Stimulated activated naive B cell treated with anti-CD40 and anti-IgM and Interleukin-4, amounts not matched to agents 10 μg/mL and 1 μg/mL and 100 μg/mL, for 72 hours (primary cell): ENCODE measurements at regions not wholly inside any gene's neighbourhood (a gene's known extent, or its start where the extent isn't known, plus 50 kb on each side); places are given as distances from the start of the nearest gene placed in this dataset.

Experiments used
- ATAC-seq, 2 donors: fragments of 150-1000 bp; cut with Tn5 transposase; replicated peaks; 2 replicates each; pipeline ENCODE4 v1.10.0; 2021; ENCODE audit warnings: moderate library complexity in 1 of 2
- DNase-seq: peaks from one replicate; pipeline ENCODE4 v3.0.0; 2021
- H3K27ac Mint-ChIP-seq: one replicate; pipeline ENCODE4 v1.8.0; 2022; ENCODE audit warnings: mild to moderate bottlenecking, mixed read lengths
- H3K27me3 Mint-ChIP-seq, 2 donors: one replicate each; pipeline ENCODE4 v1.8.0; 2022; ENCODE audit warnings: mixed read lengths in 2 of 2
- H3K36me3 Mint-ChIP-seq, 2 donors: one replicate each; pipeline ENCODE4 v1.8.0; 2022; ENCODE audit warnings: mixed read lengths in 2 of 2, mild to moderate bottlenecking in 1 of 2
- H3K4me1 Mint-ChIP-seq, 2 donors: one replicate each; pipeline ENCODE4 v1.8.0; 2022; ENCODE audit warnings: mixed read lengths in 2 of 2, mild to moderate bottlenecking in 1 of 2
- H3K4me3 Mint-ChIP-seq, 2 donors: one replicate each; pipeline ENCODE4 v1.8.0; 2022; ENCODE audit warnings: mild to moderate bottlenecking in 2 of 2, mixed read lengths in 2 of 2, moderate library complexity in 1 of 2
- H3K9me3 Mint-ChIP-seq, 2 donors: one replicate each; pipeline ENCODE4 v1.8.0; 2022; ENCODE audit warnings: mixed read lengths in 2 of 2, mild to moderate bottlenecking in 1 of 2

DNA sequence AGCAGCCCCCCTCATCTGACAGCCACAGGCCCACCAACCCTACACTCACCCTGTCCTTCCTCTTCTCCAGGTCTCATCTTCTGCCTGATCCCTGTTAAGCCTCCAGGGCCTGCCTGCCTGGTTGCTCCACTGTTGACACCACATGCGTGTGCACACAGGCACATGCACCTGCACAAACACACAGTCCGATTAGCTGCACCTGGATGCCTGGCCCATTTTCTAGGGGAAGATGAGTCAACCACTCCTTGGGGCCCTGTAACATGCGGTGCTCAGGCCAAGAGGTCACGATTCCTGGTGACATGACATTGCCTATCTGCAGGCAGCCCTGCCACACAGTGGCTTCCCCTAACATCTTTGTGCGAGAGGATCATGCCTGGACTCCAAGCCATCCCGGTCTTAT, 498.4 kb downstream of the BCOR start:
- no peak for DNase-seq
- peaks cover 4 to 14% of the 10 kb centered on the region in 2 donors for H3K27me3 Mint-ChIP-seq
- no peak overlapping the region for H3K27ac Mint-ChIP-seq
- ATAC-seq = no peak
- no peak overlapping the region for H3K4me3 Mint-ChIP-seq
- H3K4me1 Mint-ChIP-seq = no peaks in the 10 kb centered on the region
- H3K9me3 Mint-ChIP-seq = no peaks in the 10 kb centered on the region
- no peaks in the 10 kb centered on the region for H3K36me3 Mint-ChIP-seq

DNA sequence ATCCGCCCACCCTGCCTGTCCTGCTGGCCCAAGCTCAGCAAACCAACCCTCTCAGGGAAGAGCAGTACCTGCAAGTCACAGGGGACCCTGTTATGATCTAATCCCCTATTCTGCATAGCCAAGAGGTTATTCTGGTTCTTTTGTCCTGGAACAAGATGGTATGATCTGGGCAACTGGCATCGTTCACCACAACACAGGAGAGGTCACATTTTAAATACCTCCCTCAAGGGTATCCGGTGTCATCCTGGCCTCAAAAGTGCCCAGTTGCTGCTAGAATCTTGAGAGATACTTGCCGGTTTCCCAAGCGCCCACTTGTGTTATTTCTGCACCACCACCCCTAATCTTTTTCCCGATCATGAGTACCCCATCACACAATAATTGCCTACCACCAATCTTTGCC, 497.5 kb downstream of the BCOR start:
- Mint-ChIP-seq H3K27me3 (peaks cover 4 to 14% of the 10 kb centered on the region in 2 donors), H3K4me1 (peaks cover 0 to 3% of the 10 kb centered on the region in 2 donors), H3K4me3 (no peak overlapping the region), H3K9me3 (no peaks in the 10 kb centered on the region), H3K36me3 (no peaks in the 10 kb centered on the region), H3K27ac (no peak overlapping the region)
- no peak for DNase-seq
- ATAC-seq = no peak

DNA sequence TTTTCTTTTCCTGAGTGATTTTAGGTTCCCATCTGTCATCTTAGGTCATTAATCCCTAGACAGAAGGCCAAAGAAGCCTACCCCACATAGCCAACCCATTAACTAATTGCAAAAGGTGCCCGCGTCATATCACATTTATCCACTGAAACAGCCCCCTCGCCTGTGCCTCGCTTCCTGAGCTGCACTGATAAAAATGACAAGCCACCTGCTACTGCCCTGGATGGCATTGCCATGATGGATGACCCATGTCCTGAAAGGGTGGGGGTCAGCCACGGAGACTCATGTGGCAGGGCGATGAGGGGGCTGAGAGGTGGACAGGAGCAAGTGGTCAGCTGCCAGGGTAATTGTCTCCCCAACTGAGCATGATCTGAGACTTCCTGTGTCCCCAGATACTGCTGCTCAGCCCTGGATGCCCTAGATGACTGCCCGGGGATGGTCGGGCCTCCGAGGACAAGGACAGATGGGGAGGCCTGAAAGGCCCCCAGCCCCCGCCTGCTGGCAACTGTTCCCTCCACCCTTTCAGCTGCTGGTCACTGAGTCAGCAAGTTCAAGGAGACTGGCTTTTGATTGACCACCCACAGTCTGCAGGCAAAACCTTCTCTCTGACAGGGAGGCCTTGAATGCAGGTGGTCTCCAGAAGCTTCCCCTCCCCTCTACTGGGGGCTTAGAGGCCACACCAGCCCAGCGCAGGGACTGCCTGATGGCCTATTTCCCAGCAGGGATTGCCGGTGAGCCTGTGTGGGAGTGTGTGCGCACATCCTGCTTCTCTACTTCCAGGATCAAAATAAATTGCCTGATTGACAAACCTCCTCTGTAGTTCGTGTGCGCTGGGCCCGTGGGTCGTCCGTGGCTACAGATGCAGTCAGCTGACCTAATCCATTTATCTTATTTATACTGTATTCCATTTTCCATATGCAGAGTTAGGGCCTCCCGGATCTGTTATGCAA, 496.3 kb downstream of the BCOR start:
- ATAC-seq (no peak), DNase-seq (no peak)
- Mint-ChIP-seq H3K36me3 (no peaks in the 10 kb centered on the region), H3K4me3 (no peak overlapping the region), H3K27ac (no peak overlapping the region), H3K27me3 (peaks cover 4 to 14% of the 10 kb centered on the region in 2 donors), H3K4me1 (peaks cover 0 to 5% of the 10 kb centered on the region in 2 donors), H3K9me3 (no peaks in the 10 kb centered on the region)

DNA sequence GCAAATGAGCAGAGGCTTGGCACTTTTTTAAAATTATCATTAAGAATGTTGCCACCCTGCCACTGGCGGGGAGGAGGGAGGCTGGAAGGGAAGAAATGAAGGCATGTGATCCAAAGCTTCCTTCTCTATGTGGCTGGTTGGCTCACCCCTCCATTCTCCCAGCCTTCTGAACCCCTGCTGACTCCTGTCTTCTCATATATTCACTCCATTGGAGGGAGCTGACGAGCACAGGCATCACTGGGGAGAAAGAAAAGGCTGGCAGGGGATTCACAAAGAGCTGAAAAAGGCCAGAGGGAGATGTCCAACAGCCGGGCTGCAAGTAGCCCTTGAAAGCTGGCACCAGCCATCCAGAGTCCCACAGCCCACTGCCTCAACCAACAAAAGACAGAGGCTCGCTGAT, 495.6 kb downstream of the BCOR start:
- Mint-ChIP-seq H3K27ac (no peak overlapping the region), H3K9me3 (peaks cover 0 to 4% of the 10 kb centered on the region in 2 donors), H3K36me3 (no peaks in the 10 kb centered on the region), H3K4me3 (no peak overlapping the region), H3K4me1 (peaks cover 0 to 5% of the 10 kb centered on the region in 2 donors), H3K27me3 (peaks cover 4 to 14% of the 10 kb centered on the region in 2 donors)
- no peak for ATAC-seq
- no peak for DNase-seq

DNA sequence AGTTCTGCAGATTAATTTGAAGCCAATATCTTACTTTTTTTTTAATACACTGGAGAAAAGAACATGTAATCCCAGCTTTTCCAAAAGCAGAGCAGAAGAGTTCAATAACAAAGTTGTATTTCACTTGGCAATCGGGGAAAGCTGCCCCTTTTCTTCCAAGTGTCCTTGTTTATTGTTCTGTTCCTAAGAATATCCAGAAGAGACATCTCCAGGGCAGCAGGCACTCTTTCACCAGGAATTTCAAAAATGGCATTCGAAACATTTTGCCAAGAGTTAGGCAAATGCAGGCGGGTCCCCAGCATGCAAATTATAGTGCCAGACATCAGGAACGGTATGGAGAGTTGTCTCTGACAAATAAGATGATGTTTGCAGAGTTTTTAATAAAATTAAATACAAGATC, 494.5 kb downstream of the BCOR start:
- no peaks in the 10 kb centered on the region for H3K36me3 Mint-ChIP-seq
- H3K4me1 Mint-ChIP-seq = peaks cover 0 to 5% of the 10 kb centered on the region in 2 donors
- DNase-seq (no peak), ATAC-seq (no peak)
- H3K27me3 Mint-ChIP-seq = peaks cover 4 to 14% of the 10 kb centered on the region in 2 donors
- peaks cover 0 to 4% of the 10 kb centered on the region in 2 donors for H3K9me3 Mint-ChIP-seq
- H3K27ac Mint-ChIP-seq = no peak overlapping the region
- no peak overlapping the region for H3K4me3 Mint-ChIP-seq

DNA sequence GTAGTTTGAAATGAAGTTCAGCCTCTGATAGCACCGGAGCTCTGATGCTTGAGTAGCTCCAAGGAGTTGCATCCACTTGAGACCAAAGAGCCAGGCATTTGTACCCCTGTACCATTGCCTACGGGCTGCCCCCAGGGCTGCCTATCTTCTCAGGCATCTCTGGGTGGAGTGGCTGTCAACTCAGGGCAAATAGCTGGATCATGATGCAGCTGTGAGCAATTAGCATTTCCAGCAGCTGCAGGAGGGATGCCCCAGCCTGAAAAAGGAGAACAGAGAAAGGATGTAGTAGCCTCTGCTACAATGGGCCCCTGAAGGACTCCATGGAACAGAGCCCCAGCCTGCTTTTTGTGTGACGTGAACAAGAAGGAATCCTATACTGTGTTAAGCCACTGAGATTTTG, 492.6 kb downstream of the BCOR start:
- DNase-seq (no peak), ATAC-seq (peak; percentile 65 to 85)
- Mint-ChIP-seq H3K4me3 (no peak overlapping the region), H3K27me3 (peaks cover 4 to 12% of the 10 kb centered on the region in 2 donors), H3K27ac (no peak overlapping the region), H3K36me3 (no peaks in the 10 kb centered on the region), H3K9me3 (peaks cover 0 to 4% of the 10 kb centered on the region in 2 donors), H3K4me1 (peaks cover 0 to 5% of the 10 kb centered on the region in 2 donors)

DNA sequence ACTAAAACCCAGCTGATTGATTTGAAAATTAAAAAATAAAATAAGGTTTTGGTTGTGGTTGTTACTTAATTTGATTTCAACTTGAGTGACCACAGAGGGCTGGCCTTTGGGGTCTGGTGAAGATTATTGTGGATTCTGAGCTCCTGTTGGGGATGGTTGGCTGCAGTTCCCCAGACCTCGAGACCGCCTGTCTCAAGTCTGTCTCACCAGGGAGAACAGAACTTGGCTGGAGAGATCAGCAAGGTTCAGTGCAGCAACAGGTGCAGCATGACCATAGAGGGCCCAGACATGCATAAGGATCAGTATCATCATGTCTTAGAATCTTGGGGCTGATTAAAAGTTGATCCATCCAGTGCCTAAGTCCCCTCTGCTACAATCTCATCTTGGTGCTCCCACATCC, 491.9 kb downstream of the BCOR start:
- H3K4me1 Mint-ChIP-seq = peaks cover 0 to 5% of the 10 kb centered on the region in 2 donors
- ATAC-seq (no peak), DNase-seq (no peak)
- no peaks in the 10 kb centered on the region for H3K36me3 Mint-ChIP-seq
- no peak overlapping the region for H3K4me3 Mint-ChIP-seq
- peaks cover 0 to 4% of the 10 kb centered on the region in 2 donors for H3K9me3 Mint-ChIP-seq
- H3K27me3 Mint-ChIP-seq = peaks cover 4 to 16% of the 10 kb centered on the region in 2 donors
- no peak overlapping the region for H3K27ac Mint-ChIP-seq

DNA sequence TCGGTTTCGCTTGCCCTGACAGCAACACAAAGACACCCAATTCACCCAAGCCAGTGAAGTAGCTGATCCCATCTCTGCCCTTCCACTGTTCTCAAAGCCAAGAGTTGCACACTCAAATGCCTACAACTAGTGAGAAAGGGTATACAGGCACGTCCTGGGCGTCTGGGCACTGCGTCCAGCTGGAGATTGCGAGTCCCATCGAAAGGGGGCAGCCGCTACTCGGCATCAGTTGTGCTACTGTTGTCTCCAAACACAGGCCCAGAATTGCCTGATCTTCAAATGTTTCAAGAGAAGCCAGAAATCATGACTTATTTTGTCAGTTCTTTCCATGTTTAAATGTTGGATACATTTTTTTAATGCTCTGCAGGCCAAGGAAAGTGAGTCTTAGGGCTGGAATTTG, 487.8 kb downstream of the BCOR start:
- H3K9me3 Mint-ChIP-seq = peaks cover 0 to 4% of the 10 kb centered on the region in 2 donors
- peaks cover 0 to 23% of the 10 kb centered on the region in 2 donors for H3K27me3 Mint-ChIP-seq
- H3K36me3 Mint-ChIP-seq = no peaks in the 10 kb centered on the region
- ATAC-seq (no peak), DNase-seq (no peak)
- H3K27ac Mint-ChIP-seq = no peak overlapping the region
- peaks cover 3 to 33% of the 10 kb centered on the region in 2 donors for H3K4me1 Mint-ChIP-seq
- H3K4me3 Mint-ChIP-seq = no peak overlapping the region

DNA sequence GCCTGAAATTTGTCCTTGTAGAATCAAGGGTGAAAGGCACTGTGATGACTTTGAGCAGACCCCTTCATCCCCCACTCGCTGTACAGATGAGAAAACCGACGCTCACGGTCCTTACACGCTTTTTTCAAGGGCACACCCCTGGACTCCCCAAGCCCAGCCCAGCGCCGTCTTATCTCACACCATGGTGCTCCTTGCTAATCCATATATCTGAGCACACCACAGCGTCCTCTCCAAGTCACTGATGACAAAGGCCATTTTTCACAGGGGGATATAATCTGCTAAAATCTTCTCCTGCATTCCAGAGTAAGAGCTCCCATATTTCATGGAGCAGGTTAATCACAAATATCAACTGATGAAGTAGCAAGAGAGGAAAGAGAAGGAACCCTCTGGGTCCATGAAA, 486.3 kb downstream of the BCOR start:
- ATAC-seq = no peak
- DNase-seq = no peak
- Mint-ChIP-seq H3K27ac (no peak overlapping the region), H3K9me3 (peaks cover under 1 to 5% of the 10 kb centered on the region in 2 donors), H3K4me3 (no peak overlapping the region), H3K27me3 (peaks cover 0 to 23% of the 10 kb centered on the region in 2 donors), H3K4me1 (peaks cover 6 to 36% of the 10 kb centered on the region in 2 donors), H3K36me3 (peaks cover 0 to under 1% of the 10 kb centered on the region in 2 donors)

DNA sequence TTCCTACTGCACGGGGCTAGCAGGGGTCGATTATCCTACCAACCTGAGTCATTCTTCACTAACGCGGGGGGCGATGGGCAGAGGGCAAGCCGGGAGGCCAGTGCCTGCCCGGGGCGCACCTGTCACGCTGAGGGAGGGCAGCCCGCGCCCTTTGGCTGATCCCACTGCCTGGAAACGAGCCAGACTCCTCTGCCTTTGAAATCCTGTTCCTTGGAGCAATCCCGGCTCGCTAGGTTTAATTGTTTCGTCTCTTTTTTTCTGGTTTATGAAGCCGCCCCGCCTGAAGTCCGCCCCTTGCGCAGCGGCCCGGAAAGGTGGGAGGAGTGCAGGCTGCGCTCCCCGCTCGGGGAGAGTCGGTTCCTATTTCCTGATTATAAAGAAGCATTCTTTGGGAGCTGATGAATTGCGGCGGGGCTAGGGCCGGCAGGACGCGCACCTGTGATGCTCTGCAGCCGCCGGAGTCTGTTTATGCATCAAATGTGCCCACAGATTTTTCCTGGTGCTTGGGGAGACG, 484.2 kb downstream of the BCOR start:
- H3K36me3 Mint-ChIP-seq = peaks cover 6 to 8% of the 10 kb centered on the region in 2 donors
- H3K4me3 Mint-ChIP-seq = peak overlapping the region; percentile 78 to 85
- peaks cover 7 to 34% of the 10 kb centered on the region in 2 donors for H3K27me3 Mint-ChIP-seq
- peak overlapping the region; percentile 92 for H3K27ac Mint-ChIP-seq
- ATAC-seq (peak; percentile 18 to 32), DNase-seq (peak; percentile 10)
- peaks cover 9 to 11% of the 10 kb centered on the region in 2 donors for H3K9me3 Mint-ChIP-seq
- H3K4me1 Mint-ChIP-seq = peaks cover 6 to 47% of the 10 kb centered on the region in 2 donors

DNA sequence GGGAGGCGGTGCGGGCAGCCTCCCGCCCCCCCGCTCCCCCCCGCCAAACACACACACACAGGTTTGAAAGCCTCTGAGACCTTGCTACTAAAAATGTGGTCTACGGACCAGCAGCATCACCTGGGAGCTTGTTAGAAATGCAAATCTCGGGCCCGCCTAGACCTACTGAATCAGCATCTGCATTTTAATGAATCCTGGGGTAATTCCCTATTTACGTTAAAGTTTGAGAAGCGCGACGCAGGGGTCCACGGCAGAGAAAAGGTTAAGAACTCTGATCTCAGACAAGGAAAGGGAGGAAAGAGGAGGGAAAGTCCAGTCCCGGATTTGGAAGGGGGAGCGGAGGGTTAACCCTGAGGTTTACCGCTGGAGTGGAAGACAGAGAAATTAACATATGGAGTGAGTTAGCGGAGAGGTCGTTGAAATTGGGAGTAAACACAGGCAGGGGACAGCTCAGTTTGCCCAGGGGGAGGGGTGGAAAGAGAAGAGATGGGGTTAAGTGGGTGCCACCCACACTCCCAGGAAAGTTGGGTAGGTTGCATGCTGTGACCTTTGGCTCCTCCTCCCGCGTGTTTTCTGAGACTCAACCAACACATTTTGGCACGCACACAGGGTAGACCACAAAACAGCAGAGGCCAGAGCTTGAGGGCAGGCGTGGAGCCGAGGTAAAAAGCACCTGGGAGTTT, 483.6 kb downstream of the BCOR start:
- H3K36me3 Mint-ChIP-seq = peaks cover 6 to 8% of the 10 kb centered on the region in 2 donors
- peaks cover 6 to 47% of the 10 kb centered on the region in 2 donors for H3K4me1 Mint-ChIP-seq
- H3K4me3 Mint-ChIP-seq = peak overlapping the region; percentile 78 to 85
- DNase-seq (peak; percentile 81), ATAC-seq (peak; percentile 82 to 84)
- peaks cover 9 to 11% of the 10 kb centered on the region in 2 donors for H3K9me3 Mint-ChIP-seq
- peaks cover 7 to 34% of the 10 kb centered on the region in 2 donors for H3K27me3 Mint-ChIP-seq
- peak overlapping the region; percentile 93 for H3K27ac Mint-ChIP-seq

DNA sequence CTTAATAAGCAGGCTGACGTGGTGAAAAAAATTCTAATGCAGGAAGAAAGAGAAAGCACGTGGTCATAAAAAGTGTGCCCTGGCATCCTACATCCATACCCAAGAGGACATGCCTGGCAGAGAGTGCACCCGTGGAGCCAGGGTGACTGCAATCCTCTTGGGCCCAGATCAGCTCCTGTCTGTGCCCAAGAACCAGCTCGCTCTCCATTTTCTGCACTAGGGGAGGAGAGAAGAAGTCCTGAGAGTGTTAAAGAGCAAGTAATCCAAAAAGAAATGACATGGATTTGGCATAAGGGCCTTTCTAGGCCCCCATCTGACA, 483.1 kb downstream of the BCOR start:
- peaks cover 9 to 11% of the 10 kb centered on the region in 2 donors for H3K9me3 Mint-ChIP-seq
- H3K27ac Mint-ChIP-seq = peak overlapping the region; percentile 93
- DNase-seq (no peak), ATAC-seq (no peak)
- peaks cover 7 to 34% of the 10 kb centered on the region in 2 donors for H3K27me3 Mint-ChIP-seq
- H3K4me1 Mint-ChIP-seq = peaks cover 6 to 47% of the 10 kb centered on the region in 2 donors
- H3K4me3 Mint-ChIP-seq = peak overlapping the region; percentile 78 to 85
- H3K36me3 Mint-ChIP-seq = peaks cover 6 to 8% of the 10 kb centered on the region in 2 donors

DNA sequence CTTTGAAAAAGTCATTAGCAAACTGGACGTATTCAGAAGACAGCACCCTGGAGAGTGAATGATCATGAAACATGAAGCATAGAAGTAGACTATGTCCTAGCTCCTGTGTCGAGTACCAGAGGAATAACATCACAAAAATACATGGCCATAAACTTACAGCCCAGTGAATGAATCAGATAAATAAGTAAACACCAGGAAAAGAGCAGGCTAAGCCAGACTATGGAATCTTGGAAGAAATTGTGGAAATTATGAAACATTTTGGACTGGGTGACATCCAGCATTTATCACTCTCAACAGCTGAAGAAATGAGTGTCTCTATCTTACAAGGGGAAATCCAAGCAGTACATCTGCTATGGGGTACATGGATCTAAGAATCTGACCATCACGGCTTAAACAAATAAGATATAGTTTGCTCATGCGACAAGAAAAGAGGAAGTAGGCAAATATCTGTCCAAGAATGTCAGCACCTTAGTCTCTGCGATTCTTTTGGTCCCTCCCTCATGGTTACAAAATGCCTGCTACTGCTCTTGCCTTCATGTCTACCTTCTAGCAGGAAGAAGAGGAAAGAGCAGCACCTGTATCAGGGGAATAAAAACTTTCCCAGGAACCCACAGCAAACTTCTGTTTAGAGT, 481.5 kb downstream of the BCOR start:
- H3K9me3 Mint-ChIP-seq = peaks cover 9 to 19% of the 10 kb centered on the region in 2 donors
- peaks cover 7 to 27% of the 10 kb centered on the region in 2 donors for H3K27me3 Mint-ChIP-seq
- H3K27ac Mint-ChIP-seq = no peak overlapping the region
- H3K36me3 Mint-ChIP-seq = peaks cover 6 to 8% of the 10 kb centered on the region in 2 donors
- DNase-seq (peak; percentile 20), ATAC-seq (peak; percentile 47 to 53)
- no peak overlapping the region for H3K4me3 Mint-ChIP-seq
- peaks cover 6 to 47% of the 10 kb centered on the region in 2 donors for H3K4me1 Mint-ChIP-seq

DNA sequence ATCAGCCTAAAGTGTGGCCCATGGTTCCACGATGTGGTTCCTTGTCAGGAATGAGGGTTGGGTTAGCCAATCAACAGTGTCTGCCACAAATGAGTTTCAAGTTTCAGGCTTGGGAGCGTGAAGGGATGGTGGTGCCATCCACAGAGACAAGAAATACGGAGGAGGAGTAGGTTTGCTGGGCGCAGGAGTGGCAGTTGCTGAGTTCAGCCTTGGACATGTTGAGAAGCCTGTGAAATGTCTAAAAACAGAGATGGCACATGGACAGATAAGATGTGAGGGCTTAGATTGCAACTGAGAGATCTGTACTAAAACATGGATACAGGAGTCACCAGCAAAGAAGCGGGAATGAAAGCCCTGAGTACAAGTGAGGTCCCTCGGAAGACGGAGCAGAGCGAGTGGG, 481.0 kb downstream of the BCOR start:
- Mint-ChIP-seq H3K4me3 (no peak overlapping the region), H3K27ac (no peak overlapping the region), H3K27me3 (peaks cover 7 to 22% of the 10 kb centered on the region in 2 donors), H3K36me3 (peaks cover 9 to 10% of the 10 kb centered on the region in 2 donors), H3K4me1 (peaks cover 6 to 47% of the 10 kb centered on the region in 2 donors), H3K9me3 (peaks cover 10 to 22% of the 10 kb centered on the region in 2 donors)
- DNase-seq = no peak
- no peak for ATAC-seq
